ENCODE measurements at regions not wholly inside any gene's neighbourhood (a gene's known extent, or its start where the extent isn't known, plus 50 kb on each side); places are given as distances from the start of the nearest gene placed in this dataset.

- TF ChIP-seq ZNF274 (IDR thresholded peaks at IDR 0.05; ENCODE audit: low read depth, low read length) (no peak), SUZ12 (IDR thresholded peaks at IDR 0.05; ENCODE audit: extremely low read depth, insufficient read depth, insufficient read length) (no peak), YY1 (IDR thresholded peaks at IDR 0.05; ENCODE audit: insufficient read depth, insufficient read length) (no peak)
Measured at GRCh38 chr20:48293671-48294070, 508.4 kb upstream of the SULF2 start.
